ENCODE measurements at regions not wholly inside any gene's neighbourhood (a gene's known extent, or its start where the extent isn't known, plus 50 kb on each side); places are given as distances from the start of the nearest gene placed in this dataset.

- no peaks in the 10 kb centered on the region for H3F3A ChIP-seq (ENCODE audit: insufficient read depth)
Observed at GRCh38 chr18:38565513-38565912, 999.9 kb upstream of the CELF4 start.

GRCh38 chr18:38563396-38563980 is 997.9 kb upstream of the CELF4 start:
- Histone ChIP-seq H3K27me3 (ENCODE audit: low read length) (no peaks in the 10 kb centered on the region), H4K20me1 (ENCODE audit: low read depth, low read length) (no peaks in the 10 kb centered on the region), H3K9me2 (replicated peaks; ENCODE audit: insufficient read depth, low read length) (no peaks in the 10 kb centered on the region), H3K36me3 (ENCODE audit: low read length) (no peaks in the 10 kb centered on the region), H3K4me3 (ENCODE audit: insufficient read depth, low read length, poor library complexity, severe bottlenecking) (no peak overlapping the region), H3K27ac (ENCODE audit: low read depth, low read length) (no peak overlapping the region), H3K9me3 (ENCODE audit: insufficient read depth, low read length) (no peaks in the 10 kb centered on the region), H3K4me2 (ENCODE audit: low read depth, low read length, poor library complexity, severe bottlenecking) (no peak overlapping the region), H3F3A (ENCODE audit: insufficient read depth) (no peaks in the 10 kb centered on the region), H3K9ac (ENCODE audit: low read length) (no peak overlapping the region), H2AFZ (ENCODE audit: low read depth, low read length, severe bottlenecking) (no peak overlapping the region), H3K79me2 (ENCODE audit: insufficient read depth, low read length) (no peaks in the 10 kb centered on the region)
- TF ChIP-seq CTCF (IDR thresholded peaks at IDR 0.05; ENCODE audit: insufficient read depth, low read length, poor library complexity, severe bottlenecking) (no peak), EZH2phosphoT487 (conservative IDR thresholded peaks at IDR 0.05; ENCODE audit: low read length) (no peak)

More at GRCh38 chr18:38565513-38565912, 999.9 kb upstream of the CELF4 start:
- Histone ChIP-seq H3K9ac (ENCODE audit: low read length) (no peak overlapping the region), H3K79me2 (ENCODE audit: insufficient read depth, low read length) (no peaks in the 10 kb centered on the region), H2AFZ (ENCODE audit: low read depth, low read length, severe bottlenecking) (no peak overlapping the region), H4K20me1 (ENCODE audit: low read depth, low read length) (no peaks in the 10 kb centered on the region), H3K4me3 (ENCODE audit: insufficient read depth, low read length, poor library complexity, severe bottlenecking) (no peak overlapping the region), H3K27ac (ENCODE audit: low read depth, low read length) (no peak overlapping the region), H3K36me3 (ENCODE audit: low read length) (no peaks in the 10 kb centered on the region), H3K4me2 (ENCODE audit: low read depth, low read length, poor library complexity, severe bottlenecking) (no peak overlapping the region), H3K9me2 (replicated peaks; ENCODE audit: insufficient read depth, low read length) (no peaks in the 10 kb centered on the region), H3K27me3 (ENCODE audit: low read length) (no peaks in the 10 kb centered on the region), H3K9me3 (ENCODE audit: insufficient read depth, low read length) (no peaks in the 10 kb centered on the region)
- TF ChIP-seq EZH2phosphoT487 (conservative IDR thresholded peaks at IDR 0.05; ENCODE audit: low read length): no peak

GRCh38 chr18:38557006-38557405 is 991.4 kb upstream of the CELF4 start:
- Histone ChIP-seq H2AFZ (ENCODE audit: low read depth, low read length, severe bottlenecking) (no peak overlapping the region), H4K20me1 (ENCODE audit: low read depth, low read length) (no peaks in the 10 kb centered on the region), H3K4me3 (ENCODE audit: insufficient read depth, low read length, poor library complexity, severe bottlenecking) (no peak overlapping the region), H3K27me3 (ENCODE audit: low read length) (no peaks in the 10 kb centered on the region), H3K36me3 (ENCODE audit: low read length) (no peaks in the 10 kb centered on the region), H3K79me2 (ENCODE audit: insufficient read depth, low read length) (no peaks in the 10 kb centered on the region), H3K4me2 (ENCODE audit: low read depth, low read length, poor library complexity, severe bottlenecking) (no peak overlapping the region), H3F3A (ENCODE audit: insufficient read depth) (no peaks in the 10 kb centered on the region), H3K9me2 (replicated peaks; ENCODE audit: insufficient read depth, low read length) (no peaks in the 10 kb centered on the region), H3K9me3 (ENCODE audit: insufficient read depth, low read length) (0 out of 2 replicates have a peak, but pooled peaks cover 5% of the 10 kb centered on the region), H3K9ac (ENCODE audit: low read length) (no peak overlapping the region), H3K27ac (ENCODE audit: low read depth, low read length) (no peak overlapping the region)
- TF ChIP-seq CTCF (IDR thresholded peaks at IDR 0.05; ENCODE audit: insufficient read depth, low read length, poor library complexity, severe bottlenecking): no peak
- no peak for TF ChIP-seq EZH2phosphoT487 (conservative IDR thresholded peaks at IDR 0.05; ENCODE audit: low read length)

DNA sequence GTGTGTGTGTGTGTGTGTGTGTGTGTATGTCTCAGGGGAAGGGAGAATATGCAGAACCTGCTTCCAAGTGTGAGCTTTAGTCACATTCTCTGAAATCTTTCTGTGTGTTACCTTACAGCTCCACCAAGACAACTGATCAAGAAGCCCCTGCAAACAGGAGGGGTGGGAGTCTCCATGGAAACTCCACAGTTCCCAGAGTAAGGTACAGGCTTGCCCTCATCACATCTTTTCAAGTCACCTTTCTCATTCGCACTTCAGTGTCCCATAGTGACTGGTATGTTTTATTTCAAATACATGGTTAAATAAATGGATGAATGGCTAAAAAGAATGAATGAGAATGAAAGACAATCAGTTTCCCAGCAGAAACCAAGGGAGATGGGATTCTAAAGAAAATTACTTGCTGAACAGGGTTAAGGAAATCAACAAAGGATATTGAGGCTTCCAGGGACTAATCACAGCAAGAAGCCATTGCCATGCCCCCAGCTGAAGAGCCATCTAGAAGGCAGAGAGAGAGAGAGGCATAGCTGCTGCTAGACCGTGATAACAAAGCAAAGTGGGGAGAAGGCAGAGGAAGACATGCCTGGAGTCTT is 987.2 kb upstream of the CELF4 start:
- Histone ChIP-seq H3K4me2 (ENCODE audit: low read depth, low read length, poor library complexity, severe bottlenecking) (no peak overlapping the region), H3K27me3 (ENCODE audit: low read length) (no peaks in the 10 kb centered on the region), H4K20me1 (ENCODE audit: low read depth, low read length) (no peaks in the 10 kb centered on the region), H3F3A (ENCODE audit: insufficient read depth) (no peaks in the 10 kb centered on the region), H3K9me2 (replicated peaks; ENCODE audit: insufficient read depth, low read length) (no peaks in the 10 kb centered on the region), H3K36me3 (ENCODE audit: low read length) (no peaks in the 10 kb centered on the region), H3K9me3 (ENCODE audit: insufficient read depth, low read length) (0 out of 2 replicates have a peak, but pooled peaks cover 5% of the 10 kb centered on the region), H3K4me3 (ENCODE audit: insufficient read depth, low read length, poor library complexity, severe bottlenecking) (no peak overlapping the region), H3K27ac (ENCODE audit: low read depth, low read length) (no peak overlapping the region), H3K9ac (ENCODE audit: low read length) (no peak overlapping the region), H2AFZ (ENCODE audit: low read depth, low read length, severe bottlenecking) (no peak overlapping the region), H3K79me2 (ENCODE audit: insufficient read depth, low read length) (no peaks in the 10 kb centered on the region)
- no peak for TF ChIP-seq CTCF (IDR thresholded peaks at IDR 0.05; ENCODE audit: insufficient read depth, low read length, poor library complexity, severe bottlenecking)
- TF ChIP-seq EZH2phosphoT487 (conservative IDR thresholded peaks at IDR 0.05; ENCODE audit: low read length): no peak

Measured in SU-DHL-6 (cell line).